Right lobe of liver (tissue), 4 donors: ENCODE measurements at regions not wholly inside any gene's neighbourhood (a gene's known extent, or its start where the extent isn't known, plus 50 kb on each side); places are given as distances from the start of the nearest gene placed in this dataset.

Experiments
- CTCF ChIP-seq, 4 donors: fragments of 200-600 bp in 3 of 4; fragments of 450-650 bp in 1 of 4; IDR thresholded peaks; one replicate each; pipeline versions ENCODE4 v1.5.1 to v1.8.0; 2016 to 2022; ENCODE audit warnings: antibody characterized with exemption in 4 of 4, mild to moderate bottlenecking in 2 of 4
- POLR2A ChIP-seq: fragments of 450-650 bp; IDR thresholded peaks from one replicate; pipeline ENCODE4 v1.6.1; 2017; ENCODE audit warnings: antibody characterized with exemption, mild to moderate bottlenecking
- donor health status: DM: no; HTN: no; CAD: no.
- donor health status: DM: no; HTN: no; CAD: no.
- donor health status: DM: no; HTN: yes; CAD: no.

DNA sequence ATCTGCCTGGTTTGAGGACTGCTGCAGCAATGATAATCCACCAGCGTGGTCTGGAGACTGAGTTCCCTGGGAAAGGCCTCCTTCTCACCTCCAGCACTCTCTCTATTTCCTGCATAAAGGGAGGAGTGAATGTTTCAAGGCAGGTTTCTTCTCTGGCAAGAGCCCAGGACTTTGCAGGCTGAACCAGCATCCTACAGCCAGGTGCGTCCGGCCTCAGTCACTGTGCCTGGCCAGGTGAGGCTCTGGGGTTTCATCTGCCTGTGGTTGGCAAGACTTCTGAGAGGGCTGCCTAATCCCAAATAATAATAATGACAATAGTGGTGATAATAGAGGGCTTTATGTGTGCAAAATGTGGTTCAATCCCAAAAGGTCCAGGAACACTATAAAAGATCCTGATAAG lies 269.0 kb upstream of the TBC1D5 start:
- TF ChIP-seq CTCF (IDR thresholded peaks at IDR 0.05) = no peak
- no peak for TF ChIP-seq POLR2A
